ENCODE measurements at regions not wholly inside any gene's neighbourhood (a gene's known extent, or its start where the extent isn't known, plus 50 kb on each side); places are given as distances from the start of the nearest gene placed in this dataset.

- H3K4me1 Mint-ChIP-seq, result no peaks in the 10 kb centered on the region
- no peak overlapping the region for H3K27ac Mint-ChIP-seq
- peaks cover 3% of the 10 kb centered on the region for H3K9me3 Mint-ChIP-seq
- TF ChIP-seq, protein P1, sequence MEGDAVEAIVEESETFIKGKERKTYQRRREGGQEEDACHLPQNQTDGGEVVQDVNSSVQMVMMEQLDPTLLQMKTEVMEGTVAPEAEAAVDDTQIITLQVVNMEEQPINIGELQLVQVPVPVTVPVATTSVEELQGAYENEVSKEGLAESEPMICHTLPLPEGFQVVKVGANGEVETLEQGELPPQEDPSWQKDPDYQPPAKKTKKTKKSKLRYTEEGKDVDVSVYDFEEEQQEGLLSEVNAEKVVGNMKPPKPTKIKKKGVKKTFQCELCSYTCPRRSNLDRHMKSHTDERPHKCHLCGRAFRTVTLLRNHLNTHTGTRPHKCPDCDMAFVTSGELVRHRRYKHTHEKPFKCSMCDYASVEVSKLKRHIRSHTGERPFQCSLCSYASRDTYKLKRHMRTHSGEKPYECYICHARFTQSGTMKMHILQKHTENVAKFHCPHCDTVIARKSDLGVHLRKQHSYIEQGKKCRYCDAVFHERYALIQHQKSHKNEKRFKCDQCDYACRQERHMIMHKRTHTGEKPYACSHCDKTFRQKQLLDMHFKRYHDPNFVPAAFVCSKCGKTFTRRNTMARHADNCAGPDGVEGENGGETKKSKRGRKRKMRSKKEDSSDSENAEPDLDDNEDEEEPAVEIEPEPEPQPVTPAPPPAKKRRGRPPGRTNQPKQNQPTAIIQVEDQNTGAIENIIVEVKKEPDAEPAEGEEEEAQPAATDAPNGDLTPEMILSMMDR (IDR thresholded peaks at IDR 0.05; ENCODE audit: unreplicated experiment in 3 of 3), result no peak
- H3K36me3 Mint-ChIP-seq (ENCODE audit: low read depth), result no peaks in the 10 kb centered on the region
- no peak overlapping the region for H3K4me3 Mint-ChIP-seq
- H3K27me3 Mint-ChIP-seq (ENCODE audit: low read depth), result no peaks in the 10 kb centered on the region
Measured at GRCh38 chr14:62308891-62309290, 546.7 kb downstream of the SNAPC1 start.

DNA sequence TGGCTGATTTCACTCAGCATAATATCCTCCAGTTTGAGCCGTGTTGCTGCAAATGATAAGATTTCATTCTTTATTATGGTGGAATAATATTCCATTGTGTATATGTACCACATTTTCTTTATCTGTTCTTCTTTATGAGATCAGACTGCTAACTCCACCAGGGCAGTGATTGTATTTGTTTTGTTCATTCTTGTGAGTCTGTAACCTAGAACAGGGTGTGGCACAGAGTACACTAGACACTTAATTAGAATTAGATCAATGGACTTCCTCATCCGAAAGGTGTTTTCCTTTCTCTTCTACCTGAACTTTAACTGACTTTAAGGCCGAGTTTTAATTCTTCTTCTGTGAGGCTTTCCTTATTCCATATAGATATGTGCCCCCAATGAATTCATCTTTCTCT, 551.0 kb downstream of the SNAPC1 start:
- Mint-ChIP-seq H3K4me1 (no peaks in the 10 kb centered on the region), H3K4me3 (no peak overlapping the region), H3K9me3 (no peaks in the 10 kb centered on the region), H3K27me3 (ENCODE audit: low read depth) (no peaks in the 10 kb centered on the region), H3K27ac (no peak overlapping the region), H3K36me3 (ENCODE audit: low read depth) (no peaks in the 10 kb centered on the region)
- TF ChIP-seq, protein P1 (IDR thresholded peaks at IDR 0.05; ENCODE audit: unreplicated experiment in 3 of 3), result no peak

- TF ChIP-seq, protein P1 (IDR thresholded peaks at IDR 0.05; ENCODE audit: unreplicated experiment in 3 of 3), result no peak
- Mint-ChIP-seq H3K9me3 (no peaks in the 10 kb centered on the region), H3K4me3 (no peak overlapping the region), H3K36me3 (ENCODE audit: low read depth) (no peaks in the 10 kb centered on the region), H3K27ac (no peak overlapping the region), H3K27me3 (ENCODE audit: low read depth) (no peaks in the 10 kb centered on the region), H3K4me1 (no peaks in the 10 kb centered on the region)
Measured at GRCh38 chr14:62314221-62314620, 552.0 kb downstream of the SNAPC1 start.

DNA sequence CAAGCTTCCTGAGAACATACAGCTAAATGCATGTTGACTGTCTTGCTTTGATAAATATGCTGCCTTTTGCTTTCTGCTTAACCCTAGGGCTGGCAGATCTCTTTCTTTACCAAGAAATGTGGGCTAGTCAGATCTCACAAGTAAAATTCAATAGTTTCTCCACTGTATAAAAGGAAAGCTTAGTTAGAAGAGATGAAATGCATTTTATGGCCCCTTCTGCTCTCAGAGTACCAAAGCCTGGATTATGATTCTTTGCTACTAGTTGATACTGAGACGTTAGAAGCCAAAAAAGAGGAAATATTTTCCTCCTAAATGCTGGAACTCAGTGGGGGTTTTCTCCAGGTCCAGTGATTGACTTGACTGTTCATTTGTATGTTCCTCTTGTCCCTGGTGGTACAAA, 552.7 kb downstream of the SNAPC1 start:
- H3K4me3 Mint-ChIP-seq, result no peak overlapping the region
- H3K36me3 Mint-ChIP-seq (ENCODE audit: low read depth), result no peaks in the 10 kb centered on the region
- H3K27ac Mint-ChIP-seq, result no peak overlapping the region
- TF ChIP-seq, protein P1 (IDR thresholded peaks at IDR 0.05; ENCODE audit: unreplicated experiment in 3 of 3), result no peak
- H3K4me1 Mint-ChIP-seq, result no peaks in the 10 kb centered on the region
- H3K27me3 Mint-ChIP-seq (ENCODE audit: low read depth), result no peaks in the 10 kb centered on the region
- H3K9me3 Mint-ChIP-seq, result no peaks in the 10 kb centered on the region

DNA sequence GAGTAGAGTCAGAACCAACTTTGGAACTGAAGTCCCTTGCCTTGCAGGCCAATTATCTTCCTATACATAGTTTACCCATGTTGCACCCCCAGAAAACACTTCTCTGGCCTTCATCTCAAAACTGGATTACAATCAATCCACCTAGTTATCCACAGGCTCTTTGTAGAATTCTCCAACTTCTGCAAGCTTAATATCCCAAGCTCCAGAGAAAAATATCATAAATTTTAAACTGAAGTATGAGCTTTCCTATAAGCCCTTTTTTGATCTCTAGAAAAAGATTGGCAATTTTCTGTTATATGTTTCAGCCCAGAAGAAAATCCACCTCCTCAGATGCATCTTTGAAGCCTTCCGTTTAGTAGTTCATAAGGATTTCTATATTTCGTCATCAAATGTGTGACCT, 553.4 kb downstream of the SNAPC1 start:
- H3K36me3 Mint-ChIP-seq (ENCODE audit: low read depth), result no peaks in the 10 kb centered on the region
- no peaks in the 10 kb centered on the region for H3K27me3 Mint-ChIP-seq (ENCODE audit: low read depth)
- H3K4me1 Mint-ChIP-seq, result no peaks in the 10 kb centered on the region
- H3K9me3 Mint-ChIP-seq, result no peaks in the 10 kb centered on the region
- H3K27ac Mint-ChIP-seq, result no peak overlapping the region
- H3K4me3 Mint-ChIP-seq, result no peak overlapping the region
- TF ChIP-seq, protein P1 (IDR thresholded peaks at IDR 0.05; ENCODE audit: unreplicated experiment in 3 of 3), result no peak

GRCh38 chr14:62322216-62322615, 560.0 kb downstream of the SNAPC1 start:
- TF ChIP-seq, protein P1 (IDR thresholded peaks at IDR 0.05; ENCODE audit: unreplicated experiment in 3 of 3), result no peak
- no peaks in the 10 kb centered on the region for H3K36me3 Mint-ChIP-seq (ENCODE audit: low read depth)
- no peaks in the 10 kb centered on the region for H3K4me1 Mint-ChIP-seq
- H3K27ac Mint-ChIP-seq, result no peak overlapping the region
- peaks cover 17% of the 10 kb centered on the region for H3K9me3 Mint-ChIP-seq
- H3K27me3 Mint-ChIP-seq (ENCODE audit: low read depth), result no peaks in the 10 kb centered on the region
- no peak overlapping the region for H3K4me3 Mint-ChIP-seq

Measured in nephron (organoid).